Parathyroid adenoma (tissue), 2 donors: ENCODE measurements at regions not wholly inside any gene's neighbourhood (a gene's known extent, or its start where the extent isn't known, plus 50 kb on each side); places are given as distances from the start of the nearest gene placed in this dataset.
A peak's percentile ranks its signal among the peaks of the same experiment; 100 is the strongest.

Source experiments
- H2AFZ ChIP-seq: fragments of 300-600 bp; sonication (generic); one replicate; pipeline ENCODE4 v1.7.0; 2017; ENCODE audit warnings: antibody characterized with exemption, mild to moderate bottlenecking
- H3K27ac ChIP-seq: fragments of 300-600 bp; sonication (generic); one replicate; pipeline ENCODE4 v1.7.0; 2017
- H3K27me3 ChIP-seq: fragments of 300-600 bp; sonication (generic); one replicate; pipeline ENCODE4 v1.7.0; 2017; ENCODE audit warnings: low read length; ENCODE audit not compliant: control insufficient read depth, insufficient read depth
- H3K36me3 ChIP-seq: fragments of 300-600 bp; sonication (generic); one replicate; pipeline ENCODE4 v1.7.0; 2017; ENCODE audit warnings: low read length; ENCODE audit not compliant: control insufficient read depth, insufficient read depth
- H3K4me1 ChIP-seq: fragments of 300-600 bp; sonication (generic); one replicate; pipeline ENCODE4 v1.7.0; 2017; ENCODE audit warnings: control low read depth
- H3K4me2 ChIP-seq: fragments of 300-600 bp; sonication (generic); one replicate; pipeline ENCODE4 v1.7.0; 2017; ENCODE audit warnings: low read length
- H3K4me3 ChIP-seq: fragments of 300-600 bp; sonication (generic); one replicate; pipeline ENCODE4 v1.7.0; 2017; ENCODE audit warnings: low read depth, low read length
- H3K79me2 ChIP-seq: fragments of 300-600 bp; sonication (generic); one replicate; pipeline ENCODE4 v1.7.0; 2017; ENCODE audit warnings: control low read depth
- H3K9ac ChIP-seq: fragments of 300-600 bp; sonication (generic); one replicate; pipeline ENCODE4 v1.7.0; 2017; ENCODE audit warnings: mild to moderate bottlenecking
- H3K9me3 ChIP-seq: fragments of 300-600 bp; sonication (generic); one replicate; pipeline ENCODE4 v1.7.0; 2017; ENCODE audit warnings: low read length; ENCODE audit not compliant: control insufficient read depth
- TF ChIP-seq, protein P1 (sequence below): fragments of 300-600 bp; sonication (generic); IDR thresholded peaks from one replicate; pipeline ENCODE4 v1.7.0; 2017; ENCODE audit warnings: antibody characterized with exemption, mild to moderate bottlenecking
- donor health status: primary hyperparathyroidism.

DNA sequence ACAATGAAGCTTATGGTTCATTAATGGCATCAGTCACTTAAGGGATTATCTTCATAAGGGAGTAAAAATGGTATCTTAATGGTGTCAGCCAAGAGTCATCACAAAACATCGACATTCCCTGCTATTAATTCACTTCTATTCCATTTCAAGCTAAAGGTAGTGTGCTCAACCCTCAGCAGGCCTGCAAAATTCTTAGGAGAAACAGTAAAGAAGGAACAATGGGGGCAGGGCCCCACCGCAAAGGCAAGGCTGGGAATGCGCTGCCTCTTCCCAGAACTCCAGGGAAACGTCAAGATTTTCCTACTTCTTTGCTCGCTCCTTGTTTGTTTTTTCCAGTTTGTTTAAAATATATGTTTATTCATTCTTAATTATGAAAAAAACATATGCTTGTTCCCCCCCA, 187.3 kb upstream of the TSC22D2 start:
- Histone ChIP-seq H3K27me3 (no peaks in the 10 kb centered on the region), H3K27ac (no peak overlapping the region), H3K79me2 (no peaks in the 10 kb centered on the region), H3K4me1 (no peaks in the 10 kb centered on the region), H3K9ac (no peak overlapping the region), H3K4me2 (no peak overlapping the region), H2AFZ (peak overlapping the region; percentile 63), H3K36me3 (no peaks in the 10 kb centered on the region), H3K9me3 (no peaks in the 10 kb centered on the region), H3K4me3 (no peak overlapping the region)
- TF ChIP-seq, protein P1, sequence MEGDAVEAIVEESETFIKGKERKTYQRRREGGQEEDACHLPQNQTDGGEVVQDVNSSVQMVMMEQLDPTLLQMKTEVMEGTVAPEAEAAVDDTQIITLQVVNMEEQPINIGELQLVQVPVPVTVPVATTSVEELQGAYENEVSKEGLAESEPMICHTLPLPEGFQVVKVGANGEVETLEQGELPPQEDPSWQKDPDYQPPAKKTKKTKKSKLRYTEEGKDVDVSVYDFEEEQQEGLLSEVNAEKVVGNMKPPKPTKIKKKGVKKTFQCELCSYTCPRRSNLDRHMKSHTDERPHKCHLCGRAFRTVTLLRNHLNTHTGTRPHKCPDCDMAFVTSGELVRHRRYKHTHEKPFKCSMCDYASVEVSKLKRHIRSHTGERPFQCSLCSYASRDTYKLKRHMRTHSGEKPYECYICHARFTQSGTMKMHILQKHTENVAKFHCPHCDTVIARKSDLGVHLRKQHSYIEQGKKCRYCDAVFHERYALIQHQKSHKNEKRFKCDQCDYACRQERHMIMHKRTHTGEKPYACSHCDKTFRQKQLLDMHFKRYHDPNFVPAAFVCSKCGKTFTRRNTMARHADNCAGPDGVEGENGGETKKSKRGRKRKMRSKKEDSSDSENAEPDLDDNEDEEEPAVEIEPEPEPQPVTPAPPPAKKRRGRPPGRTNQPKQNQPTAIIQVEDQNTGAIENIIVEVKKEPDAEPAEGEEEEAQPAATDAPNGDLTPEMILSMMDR: no peak

DNA sequence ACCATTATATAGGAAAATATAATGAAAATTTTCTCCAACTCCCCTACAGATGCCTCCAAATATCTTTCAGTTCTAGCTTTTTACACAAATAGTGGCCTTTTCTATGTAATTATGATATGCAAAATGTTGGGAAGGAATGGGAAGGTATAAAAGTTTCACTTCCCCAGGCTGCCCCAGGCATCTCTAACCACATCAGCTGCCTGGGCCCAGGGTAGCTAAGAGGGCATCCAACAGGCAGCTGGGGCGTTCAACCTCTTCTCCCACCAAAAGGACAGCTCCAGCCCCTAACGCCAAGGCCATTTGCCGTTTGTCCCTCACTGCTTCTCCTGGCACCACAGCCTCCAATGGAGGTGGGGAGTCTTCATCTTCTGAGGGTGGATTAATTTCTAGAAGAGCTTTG, 188.1 kb upstream of the TSC22D2 start:
- Histone ChIP-seq H3K79me2 (no peaks in the 10 kb centered on the region), H3K27ac (no peak overlapping the region), H2AFZ (no peak overlapping the region), H3K36me3 (no peaks in the 10 kb centered on the region), H3K4me1 (no peaks in the 10 kb centered on the region), H3K9me3 (no peaks in the 10 kb centered on the region), H3K9ac (no peak overlapping the region), H3K27me3 (no peaks in the 10 kb centered on the region), H3K4me3 (no peak overlapping the region), H3K4me2 (no peak overlapping the region)
- TF ChIP-seq, protein P1: no peak

DNA sequence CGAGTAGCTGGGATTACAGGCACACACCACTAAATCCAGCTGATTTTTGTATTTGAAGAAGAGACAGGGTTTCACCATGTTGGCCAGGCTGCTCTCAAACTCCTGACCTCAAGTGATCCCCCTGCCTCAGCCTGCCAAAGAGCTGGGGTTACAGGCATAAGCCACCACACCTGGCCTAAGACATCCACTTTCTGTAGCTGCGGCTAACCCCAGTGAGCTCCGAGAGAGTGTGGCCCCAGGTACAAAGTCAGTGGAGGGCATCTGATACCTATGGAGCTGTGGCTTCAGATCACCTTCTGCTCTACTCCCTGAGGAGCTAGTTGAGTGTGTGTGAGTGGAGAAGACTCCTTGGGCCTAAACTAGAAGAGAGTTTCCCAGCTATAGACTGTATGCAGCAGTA, 189.3 kb upstream of the TSC22D2 start:
- H3K4me1 ChIP-seq: no peaks in the 10 kb centered on the region
- TF ChIP-seq, protein P1: no peak
- H3K79me2 ChIP-seq: no peaks in the 10 kb centered on the region
- no peak overlapping the region for H3K4me2 ChIP-seq
- no peaks in the 10 kb centered on the region for H3K27me3 ChIP-seq
- H3K36me3 ChIP-seq: no peaks in the 10 kb centered on the region
- H3K9me3 ChIP-seq: no peaks in the 10 kb centered on the region
- H2AFZ ChIP-seq: no peak overlapping the region
- no peak overlapping the region for H3K27ac ChIP-seq
- no peak overlapping the region for H3K4me3 ChIP-seq
- H3K9ac ChIP-seq: no peak overlapping the region

DNA sequence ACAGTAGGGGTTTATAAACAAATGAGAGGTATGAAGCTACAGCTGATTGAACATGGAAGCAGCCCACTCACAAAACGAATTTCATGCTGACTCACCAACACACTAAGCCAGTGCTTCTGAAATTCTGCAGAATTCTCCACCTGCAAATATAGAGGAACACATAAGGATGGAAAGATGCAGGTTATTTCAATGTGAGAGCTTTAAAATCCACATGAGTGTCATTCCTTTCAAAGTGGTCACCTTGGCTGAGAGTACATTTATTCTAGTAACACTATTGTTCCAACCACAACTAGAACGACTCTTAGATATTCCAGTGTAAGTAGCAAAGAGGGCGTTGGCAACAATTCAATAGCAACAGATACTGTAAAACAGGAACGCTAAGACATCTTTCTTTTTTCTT, 189.9 kb upstream of the TSC22D2 start:
- H3K79me2 ChIP-seq: no peaks in the 10 kb centered on the region
- H3K9ac ChIP-seq: no peak overlapping the region
- H3K4me2 ChIP-seq: no peak overlapping the region
- H3K27me3 ChIP-seq: no peaks in the 10 kb centered on the region
- H2AFZ ChIP-seq: no peak overlapping the region
- H3K4me1 ChIP-seq: no peaks in the 10 kb centered on the region
- TF ChIP-seq, protein P1: no peak
- H3K36me3 ChIP-seq: no peaks in the 10 kb centered on the region
- H3K4me3 ChIP-seq: no peak overlapping the region
- no peaks in the 10 kb centered on the region for H3K9me3 ChIP-seq
- no peak overlapping the region for H3K27ac ChIP-seq

DNA sequence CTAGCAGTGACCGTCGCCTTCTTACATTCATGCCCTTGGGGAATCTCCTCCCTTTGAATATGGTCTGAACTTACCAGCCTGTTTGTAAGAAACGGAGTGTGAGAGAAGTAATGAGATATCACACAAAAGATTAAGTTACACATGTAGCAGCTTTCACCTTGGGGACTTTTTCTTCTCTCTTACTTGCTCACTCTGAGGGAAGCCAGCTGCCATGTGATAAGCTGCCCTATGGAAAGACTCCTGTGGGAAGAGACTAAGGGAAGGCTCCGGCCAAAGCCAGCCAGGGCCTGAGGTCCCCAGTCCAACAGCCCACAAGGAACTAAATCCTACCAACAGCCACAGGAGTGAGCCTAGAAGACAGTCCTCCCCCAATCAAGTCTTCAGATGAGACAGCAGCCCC, 190.4 kb upstream of the TSC22D2 start:
- Histone ChIP-seq H2AFZ (no peak overlapping the region), H3K36me3 (no peaks in the 10 kb centered on the region), H3K79me2 (no peaks in the 10 kb centered on the region), H3K27ac (no peak overlapping the region), H3K9me3 (no peaks in the 10 kb centered on the region), H3K4me3 (no peak overlapping the region), H3K4me2 (no peak overlapping the region), H3K9ac (no peak overlapping the region), H3K4me1 (no peaks in the 10 kb centered on the region), H3K27me3 (no peaks in the 10 kb centered on the region)
- TF ChIP-seq, protein P1: no peak
